ENCODE measurements at regions not wholly inside any gene's neighbourhood (a gene's known extent, or its start where the extent isn't known, plus 50 kb on each side); places are given as distances from the start of the nearest gene placed in this dataset.

GRCh38 chr18:7383002-7383980, 152.4 kb downstream of the LRRC30 start (continued):
- TF ChIP-seq ZBTB10 (CRISPR knock-in tag; IDR thresholded peaks at IDR 0.05; ENCODE audit: borderline replicate concordance): no peak
- TF ChIP-seq ZNF318 (CRISPR knock-in tag; IDR thresholded peaks at IDR 0.05): no peak
- no peak for TF ChIP-seq MAX (IDR thresholded peaks at IDR 0.05)
- TF ChIP-seq ZNF496 (CRISPR knock-in tag; IDR thresholded peaks at IDR 0.05; ENCODE audit: insufficient replicate concordance): no peak
- TF ChIP-seq SOX5 (CRISPR knock-in tag; IDR thresholded peaks at IDR 0.05; ENCODE audit: borderline replicate concordance): no peak
- no peak for TF ChIP-seq ZNF275 (CRISPR knock-in tag; IDR thresholded peaks at IDR 0.05; ENCODE audit: borderline replicate concordance)
- TF ChIP-seq TFDP1 (CRISPR knock-in tag; IDR thresholded peaks at IDR 0.05; ENCODE audit: borderline replicate concordance): no peak
